A549 (cell line): ENCODE measurements at regions not wholly inside any gene's neighbourhood (a gene's known extent, or its start where the extent isn't known, plus 50 kb on each side); places are given as distances from the start of the nearest gene placed in this dataset.

Experiments
- CEBPB ChIP-seq, 2 experiments: fragments of >200 bp in 1 of 2; sonication (Bioruptor Twin) in 1 of 2; formaldehyde crosslinking in 1 of 2; IDR thresholded peaks; 2 replicates each; pipeline ENCODE4 v1.6.1; 2012 to 2016
- CTCF ChIP-seq: fragments of >200 bp; sonication (Bioruptor Twin); formaldehyde crosslinking; IDR thresholded peaks from 3 replicates; pipeline ENCODE4 v1.5.1; 2016
- ESRRA ChIP-seq: fragments of 150-350 bp; IDR thresholded peaks from 2 replicates; pipeline ENCODE4 v1.6.1; 2014; ENCODE audit warnings: mild to moderate bottlenecking, low read length, borderline replicate concordance
- RFX5 ChIP-seq: fragments of 450-650 bp; IDR thresholded peaks from 2 replicates; pipeline ENCODE4 v1.7.1; 2014; ENCODE audit warnings: antibody characterized with exemption, mild to moderate bottlenecking, moderate library complexity

- no peak for TF ChIP-seq RFX5
- no peak for TF ChIP-seq CTCF
- no peak for TF ChIP-seq ESRRA
- no peak for TF ChIP-seq CEBPB (IDR thresholded peaks at IDR 0.05)
These were observed 244.2 kb downstream of the AUH start for GRCh38 chr9:91117474-91117891.
